Neural progenitor cell (in vitro differentiated cells): ENCODE measurements at regions not wholly inside any gene's neighbourhood (a gene's known extent, or its start where the extent isn't known, plus 50 kb on each side); places are given as distances from the start of the nearest gene placed in this dataset.

Experiments
- DNase-seq: peaks from one replicate; pipeline ENCODE4 v3.0.0-alpha.2; 2016; ENCODE audit warnings: low spot score
- H2AFZ ChIP-seq: fragments of 200-600 bp; sonication (generic); replicated peaks from 2 replicates; pipeline ENCODE4 v1.6.1; 2016; ENCODE audit warnings: antibody characterized with exemption
- H3F3A ChIP-seq: fragments of 200-600 bp; sonication (generic); 2 replicates; pipeline ENCODE4 v1.6.1; 2016; ENCODE audit warnings: antibody characterized with exemption, low read depth
- H3K27ac ChIP-seq: fragments of 200-600 bp; sonication (generic); 2 replicates; pipeline ENCODE4 v1.5.1; 2016; ENCODE audit warnings: mild to moderate bottlenecking
- H3K27me3 ChIP-seq: fragments of 200-600 bp; sonication (generic); 2 replicates; pipeline ENCODE4 v1.6.1; 2016; ENCODE audit warnings: mild to moderate bottlenecking, moderate library complexity
- H3K36me3 ChIP-seq: fragments of 200-600 bp; sonication (generic); 2 replicates; pipeline ENCODE4 v1.5.1; 2016
- H3K4me1 ChIP-seq: fragments of 200-600 bp; sonication (generic); 2 replicates; pipeline ENCODE4 v1.6.1; 2016; ENCODE audit warnings: mixed run types
- H3K4me2 ChIP-seq: fragments of 200-600 bp; sonication (generic); 2 replicates; pipeline ENCODE4 v1.6.1; 2016
- H3K4me3 ChIP-seq: fragments of 200-600 bp; sonication (generic); 2 replicates; pipeline ENCODE4 v1.5.1; 2016
- H3K79me2 ChIP-seq: fragments of 200-600 bp; sonication (generic); 2 replicates; pipeline ENCODE4 v1.6.1; 2016; ENCODE audit warnings: low read depth
- H3K9ac ChIP-seq: fragments of 200-600 bp; sonication (generic); 2 replicates; pipeline ENCODE4 v1.6.1; 2016
- H3K9me3 ChIP-seq: fragments of 200-600 bp; sonication (generic); 2 replicates; pipeline ENCODE4 v1.5.1; 2016; ENCODE audit warnings: low read depth
- H4K20me1 ChIP-seq: fragments of 200-600 bp; sonication (generic); 2 replicates; pipeline ENCODE4 v1.6.1; 2016; ENCODE audit warnings: low read depth
- H3K27ac Mint-ChIP-seq: 3 replicates; pipeline ENCODE4 v1.8.0; 2021; ENCODE audit warnings: mixed read lengths
- H3K27me3 Mint-ChIP-seq: 2 replicates; pipeline ENCODE4 v1.8.0; 2022; ENCODE audit warnings: low read depth, mild to moderate bottlenecking, inconsistent platforms, moderate library complexity, mixed read lengths; ENCODE audit not compliant: insufficient read depth
- H3K36me3 Mint-ChIP-seq: 3 replicates; pipeline ENCODE4 v1.8.0; 2021; ENCODE audit warnings: mixed read lengths
- H3K4me1 Mint-ChIP-seq: 3 replicates; pipeline ENCODE4 v1.8.0; 2021; ENCODE audit warnings: mixed read lengths
- H3K4me3 Mint-ChIP-seq: 3 replicates; pipeline ENCODE4 v1.8.0; 2021; ENCODE audit warnings: mild to moderate bottlenecking, moderate library complexity, mixed read lengths
- H3K9me3 Mint-ChIP-seq: 3 replicates; pipeline ENCODE4 v1.8.0; 2020; ENCODE audit warnings: mixed read lengths
- EZH2 ChIP-seq: fragments of 200-600 bp; sonication (generic); IDR thresholded peaks from 2 replicates; pipeline ENCODE4 v1.6.1; 2017; ENCODE audit warnings: antibody characterized with exemption, mild to moderate bottlenecking, moderate library complexity
- EZH2phosphoT487 ChIP-seq: fragments of 200-600 bp; sonication (generic); IDR thresholded peaks from 2 replicates; pipeline ENCODE4 v1.6.1; 2017; ENCODE audit warnings: antibody characterized with exemption
- TF ChIP-seq, protein P1 (sequence below): fragments of 200-600 bp; sonication (generic); IDR thresholded peaks from 2 replicates; pipeline ENCODE4 v1.5.1; 2017; ENCODE audit warnings: antibody characterized with exemption, mild to moderate bottlenecking

GRCh38 chr7:423312-424260 lies 96.1 kb downstream of the PDGFA start:
- Histone ChIP-seq H3K4me1 (no peaks in the 10 kb centered on the region), H4K20me1 (no peaks in the 10 kb centered on the region), H3K27me3 (no peaks in the 10 kb centered on the region), H3F3A (no peaks in the 10 kb centered on the region), H3K9ac (no peak overlapping the region), H2AFZ (no peak overlapping the region), H3K4me3 (no peak overlapping the region), H3K36me3 (no peaks in the 10 kb centered on the region), H3K27ac (no peak overlapping the region), H3K79me2 (no peaks in the 10 kb centered on the region), H3K9me3 (no peaks in the 10 kb centered on the region), H3K4me2 (no peak overlapping the region)
- Mint-ChIP-seq H3K27me3 (peaks cover 10% of the 10 kb centered on the region), H3K27ac (no peak overlapping the region), H3K4me1 (peaks cover 5% of the 10 kb centered on the region), H3K4me3 (no peak overlapping the region), H3K9me3 (no peaks in the 10 kb centered on the region), H3K36me3 (no peaks in the 10 kb centered on the region)
- TF ChIP-seq, protein P1, sequence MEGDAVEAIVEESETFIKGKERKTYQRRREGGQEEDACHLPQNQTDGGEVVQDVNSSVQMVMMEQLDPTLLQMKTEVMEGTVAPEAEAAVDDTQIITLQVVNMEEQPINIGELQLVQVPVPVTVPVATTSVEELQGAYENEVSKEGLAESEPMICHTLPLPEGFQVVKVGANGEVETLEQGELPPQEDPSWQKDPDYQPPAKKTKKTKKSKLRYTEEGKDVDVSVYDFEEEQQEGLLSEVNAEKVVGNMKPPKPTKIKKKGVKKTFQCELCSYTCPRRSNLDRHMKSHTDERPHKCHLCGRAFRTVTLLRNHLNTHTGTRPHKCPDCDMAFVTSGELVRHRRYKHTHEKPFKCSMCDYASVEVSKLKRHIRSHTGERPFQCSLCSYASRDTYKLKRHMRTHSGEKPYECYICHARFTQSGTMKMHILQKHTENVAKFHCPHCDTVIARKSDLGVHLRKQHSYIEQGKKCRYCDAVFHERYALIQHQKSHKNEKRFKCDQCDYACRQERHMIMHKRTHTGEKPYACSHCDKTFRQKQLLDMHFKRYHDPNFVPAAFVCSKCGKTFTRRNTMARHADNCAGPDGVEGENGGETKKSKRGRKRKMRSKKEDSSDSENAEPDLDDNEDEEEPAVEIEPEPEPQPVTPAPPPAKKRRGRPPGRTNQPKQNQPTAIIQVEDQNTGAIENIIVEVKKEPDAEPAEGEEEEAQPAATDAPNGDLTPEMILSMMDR, result no peak
- TF ChIP-seq EZH2 (no peak), EZH2phosphoT487 (no peak)
- no peak for DNase-seq

DNA sequence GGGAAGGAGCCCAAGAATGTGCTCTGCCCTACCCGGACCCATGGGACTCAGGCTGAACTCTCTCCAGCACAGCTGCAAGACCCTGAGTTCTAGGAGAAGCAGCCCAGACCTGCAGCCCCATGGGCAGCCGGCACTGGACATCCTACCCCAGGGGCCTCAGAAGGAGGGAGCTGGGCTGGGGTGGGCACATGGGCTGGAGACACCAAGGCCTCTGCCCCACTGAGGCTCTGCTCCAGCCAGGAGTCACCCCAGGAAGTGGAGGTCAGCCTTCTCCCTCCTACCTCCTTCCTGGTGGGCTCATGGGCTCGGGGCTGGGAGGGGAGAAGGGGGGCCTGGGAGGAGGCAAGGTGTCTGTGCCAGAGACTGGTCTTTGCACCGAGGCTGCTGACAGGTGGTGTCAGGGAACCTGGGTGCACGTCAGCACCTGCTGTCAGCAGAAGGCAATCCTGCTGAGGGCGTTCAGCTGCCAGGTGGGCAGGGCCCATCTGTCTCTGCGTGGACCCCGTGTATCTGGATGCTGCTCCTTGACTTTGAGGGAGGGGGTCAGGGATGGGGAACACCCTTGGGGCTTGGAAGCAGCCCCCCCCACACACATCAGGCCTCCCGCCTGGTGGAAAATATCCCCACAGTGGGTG lies 95.2 kb downstream of the PDGFA start:
- no peaks in the 10 kb centered on the region for H3K36me3 ChIP-seq
- Mint-ChIP-seq H3K4me1 (peaks cover 5% of the 10 kb centered on the region), H3K4me3 (no peak overlapping the region), H3K9me3 (no peaks in the 10 kb centered on the region), H3K27me3 (peaks cover 10% of the 10 kb centered on the region), H3K27ac (no peak overlapping the region), H3K36me3 (no peaks in the 10 kb centered on the region)
- DNase-seq, result no peak
- no peaks in the 10 kb centered on the region for H3K79me2 ChIP-seq
- no peaks in the 10 kb centered on the region for H3K9me3 ChIP-seq
- no peaks in the 10 kb centered on the region for H4K20me1 ChIP-seq
- H3K27me3 ChIP-seq, result no peaks in the 10 kb centered on the region
- H3K9ac ChIP-seq, result no peak overlapping the region
- no peak overlapping the region for H3K4me2 ChIP-seq
- H3F3A ChIP-seq, result no peaks in the 10 kb centered on the region
- H3K4me3 ChIP-seq, result no peak overlapping the region
- H2AFZ ChIP-seq, result no peak overlapping the region
- H3K27ac ChIP-seq, result no peak overlapping the region
- no peaks in the 10 kb centered on the region for H3K4me1 ChIP-seq
- TF ChIP-seq EZH2phosphoT487 (no peak), EZH2 (no peak)
- TF ChIP-seq, protein P1, result no peak

GRCh38 chr7:424961-425793 lies 94.5 kb downstream of the PDGFA start:
- no peak overlapping the region for H3K4me2 ChIP-seq
- TF ChIP-seq EZH2phosphoT487 (no peak), EZH2 (no peak)
- TF ChIP-seq, protein P1, result no peak
- H3K27me3 ChIP-seq, result no peaks in the 10 kb centered on the region
- no peak for DNase-seq
- Mint-ChIP-seq H3K36me3 (no peaks in the 10 kb centered on the region), H3K9me3 (no peaks in the 10 kb centered on the region), H3K27me3 (peaks cover 10% of the 10 kb centered on the region), H3K27ac (peak overlapping the region; percentile 80), H3K4me3 (no peak overlapping the region), H3K4me1 (peaks cover 6% of the 10 kb centered on the region)
- H2AFZ ChIP-seq, result no peak overlapping the region
- no peaks in the 10 kb centered on the region for H3K79me2 ChIP-seq
- H3K9ac ChIP-seq, result no peak overlapping the region
- no peaks in the 10 kb centered on the region for H4K20me1 ChIP-seq
- no peak overlapping the region for H3K27ac ChIP-seq
- no peaks in the 10 kb centered on the region for H3K36me3 ChIP-seq
- H3K9me3 ChIP-seq, result no peaks in the 10 kb centered on the region
- no peak overlapping the region for H3K4me3 ChIP-seq
- no peaks in the 10 kb centered on the region for H3F3A ChIP-seq
- no peaks in the 10 kb centered on the region for H3K4me1 ChIP-seq
